Panc1 (cell line): ENCODE measurements at regions not wholly inside any gene's neighbourhood (a gene's known extent, or its start where the extent isn't known, plus 50 kb on each side); places are given as distances from the start of the nearest gene placed in this dataset.
A peak's percentile ranks its signal among the peaks of the same experiment; 100 is the strongest.

Source experiments
- ATAC-seq: fragments of 200-7000 bp; cut with Tn5 transposase; 2 replicates; pipeline ENCODE4 v1.9.1; 2020; ENCODE audit warnings: mild to moderate bottlenecking, moderate library complexity
- BruUV-seq: library from RNA; stranded (reverse); fragments of 400-500 nt; replicated peaks from 2 replicates; lab custom pipeline; 2021; lab: Mats Ljungman, UMichigan
- CTCF ChIA-PET: fragments of 300-600 bp; sonication (Branson Sonifier 250); formaldehyde crosslinking; loops from one replicate; lab custom pipeline; 2022; ENCODE audit warnings: antibody characterized with exemption; lab: Charles Lee
- POLR2A ChIA-PET: fragments of 300-600 bp; sonication (Branson Sonifier 250); formaldehyde crosslinking; loops from one replicate; lab custom pipeline; 2022; ENCODE audit warnings: antibody characterized with exemption; lab: Charles Lee
- DNase-seq: peaks from one replicate; pipeline ENCODE4 v3.0.0-alpha.2; 2010; ENCODE audit warnings: low read depth, low spot score
- H3K27ac ChIP-seq: 2 replicates; pipeline ENCODE4 v1.5.1; 2011; ENCODE audit warnings: mild to moderate bottlenecking, low read length, inconsistent platforms
- H3K27me3 ChIP-seq: fragments of 200-500 bp; sonication (Bioruptor generic); 2 replicates; pipeline ENCODE4 v1.6.0; 2014; ENCODE audit warnings: low read length, inconsistent platforms; ENCODE audit not compliant: control insufficient read depth, insufficient read depth
- H3K36me3 ChIP-seq: fragments of 200-500 bp; sonication (Bioruptor generic); 2 replicates; pipeline ENCODE4 v1.5.1; 2014; ENCODE audit warnings: inconsistent platforms, mild to moderate bottlenecking, low read length, moderate library complexity; ENCODE audit not compliant: control insufficient read depth, insufficient read depth
- H3K4me1 ChIP-seq: 2 replicates; pipeline ENCODE4 v1.5.1; 2011; ENCODE audit warnings: inconsistent platforms, mild to moderate bottlenecking, low read length, moderate library complexity; ENCODE audit not compliant: control insufficient read depth, insufficient read depth
- H3K4me3 ChIP-seq, 2 experiments: 2 replicates each; pipeline ENCODE4 v1.5.1; 2011 to 2012; ENCODE audit warnings: low read depth in 2 of 2, low read length in 2 of 2, mild to moderate bottlenecking in 2 of 2, inconsistent platforms in 1 of 2, moderate library complexity in 1 of 2
- H3K9me3 ChIP-seq: fragments of 200-500 bp; sonication (Bioruptor generic); 2 replicates; pipeline ENCODE4 v1.5.1; 2014; ENCODE audit warnings: low read depth, mild to moderate bottlenecking, inconsistent platforms, low read length, moderate library complexity; ENCODE audit not compliant: control insufficient read depth, insufficient read depth
- POLR2AphosphoS5 ChIP-seq: IDR thresholded peaks from 2 replicates; pipeline ENCODE4 v1.6.1; 2012; ENCODE audit warnings: mild to moderate bottlenecking, low read depth, low read length, moderate library complexity
- SIN3A ChIP-seq: IDR thresholded peaks from 2 replicates; pipeline ENCODE4 v1.6.1; 2012; ENCODE audit warnings: low read depth, mild to moderate bottlenecking, low read length, moderate library complexity, borderline replicate concordance; ENCODE audit not compliant: insufficient read depth
- TCF7L2 ChIP-seq: IDR thresholded peaks from 2 replicates; pipeline ENCODE4 v1.6.1; 2011; ENCODE audit warnings: mild to moderate bottlenecking, low read depth, low read length, inconsistent platforms
- in situ Hi-C: cut with HindIII; loops from 2 replicates; pipeline ENCODE4 v1.10.0; 2016; ENCODE audit warnings: low sequenced_read_pairs, low pct_unique_long_range_greater_than_20kb
- intact Hi-C: fragments of 100-400 bp; cut with micrococcal nuclease; formaldehyde crosslinking; loops from one replicate; pipeline ENCODE4 v1.10.0; 2022; ENCODE audit not compliant: unreplicated experiment
- TF ChIP-seq, protein P1 (sequence below): fragments of 450-650 bp; IDR thresholded peaks from 2 replicates; pipeline ENCODE4 v1.5.1; 2017; ENCODE audit warnings: mild to moderate bottlenecking
- TF ChIP-seq, protein P2 (sequence below), 2 experiments: IDR thresholded peaks; 2 replicates each; pipeline ENCODE4 v1.6.1; 2011 to 2012; ENCODE audit warnings: low read depth in 2 of 2, control low read depth in 1 of 2, low read length in 1 of 2, mild to moderate bottlenecking in 1 of 2, moderate library complexity in 1 of 2; ENCODE audit not compliant: insufficient read depth in 1 of 2

DNA sequence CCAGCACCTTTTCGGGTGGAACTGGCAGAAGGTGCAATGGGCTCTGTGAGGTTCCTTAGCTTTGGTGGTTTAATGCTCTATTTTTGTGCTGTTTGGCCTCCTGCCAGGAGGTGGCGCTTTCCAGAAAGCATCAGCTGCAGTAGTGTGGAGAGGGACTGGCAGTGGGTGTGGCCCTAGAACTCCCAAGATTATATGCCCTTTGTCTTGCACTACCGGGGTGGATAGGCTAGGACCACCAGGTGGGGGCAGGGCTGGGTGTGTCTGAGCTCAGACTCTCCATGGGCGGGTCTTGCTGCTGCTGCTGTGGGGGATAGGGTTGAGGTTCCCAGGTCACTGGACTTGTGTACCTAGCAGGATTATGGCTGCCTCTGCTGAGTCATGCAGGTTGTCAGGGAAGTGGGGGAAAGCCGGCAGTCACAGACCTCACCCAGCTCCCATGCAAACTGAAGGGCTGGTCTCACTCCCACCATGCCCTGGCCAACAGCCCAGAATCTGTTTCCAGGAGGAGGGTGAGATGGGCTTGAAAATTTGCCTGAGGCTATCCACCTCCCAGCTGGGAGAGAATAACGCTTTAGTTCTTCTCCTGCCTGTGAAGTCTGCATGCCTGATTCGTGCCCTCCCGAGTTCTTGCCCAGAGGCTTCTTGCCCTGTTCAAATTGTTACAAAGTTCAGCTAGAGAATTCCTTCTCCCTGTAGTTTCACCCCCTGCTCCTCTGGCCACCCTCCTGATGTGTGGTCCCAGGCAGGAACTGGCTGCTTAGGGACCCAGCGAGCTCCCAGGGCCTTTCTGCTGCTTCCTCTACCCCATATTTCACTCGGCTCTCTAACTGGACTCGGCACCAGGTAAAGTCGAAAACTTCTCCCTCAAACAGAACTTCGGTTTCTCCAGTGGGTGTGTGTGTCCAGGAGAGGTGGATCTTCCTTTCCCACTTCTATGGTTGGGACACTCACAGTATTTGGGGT is 76.5 kb upstream of the BTG3 start:
- H3K9me3 ChIP-seq = no peaks in the 10 kb centered on the region
- in situ Hi-C loops (no loop called here), intact Hi-C loops (no loop called here)
- TF ChIP-seq POLR2AphosphoS5 (no peak), SIN3A (no peak), TCF7L2 (peak; percentile 49; the same call in 1 of the 2 replicates)
- TF ChIP-seq, protein P1, sequence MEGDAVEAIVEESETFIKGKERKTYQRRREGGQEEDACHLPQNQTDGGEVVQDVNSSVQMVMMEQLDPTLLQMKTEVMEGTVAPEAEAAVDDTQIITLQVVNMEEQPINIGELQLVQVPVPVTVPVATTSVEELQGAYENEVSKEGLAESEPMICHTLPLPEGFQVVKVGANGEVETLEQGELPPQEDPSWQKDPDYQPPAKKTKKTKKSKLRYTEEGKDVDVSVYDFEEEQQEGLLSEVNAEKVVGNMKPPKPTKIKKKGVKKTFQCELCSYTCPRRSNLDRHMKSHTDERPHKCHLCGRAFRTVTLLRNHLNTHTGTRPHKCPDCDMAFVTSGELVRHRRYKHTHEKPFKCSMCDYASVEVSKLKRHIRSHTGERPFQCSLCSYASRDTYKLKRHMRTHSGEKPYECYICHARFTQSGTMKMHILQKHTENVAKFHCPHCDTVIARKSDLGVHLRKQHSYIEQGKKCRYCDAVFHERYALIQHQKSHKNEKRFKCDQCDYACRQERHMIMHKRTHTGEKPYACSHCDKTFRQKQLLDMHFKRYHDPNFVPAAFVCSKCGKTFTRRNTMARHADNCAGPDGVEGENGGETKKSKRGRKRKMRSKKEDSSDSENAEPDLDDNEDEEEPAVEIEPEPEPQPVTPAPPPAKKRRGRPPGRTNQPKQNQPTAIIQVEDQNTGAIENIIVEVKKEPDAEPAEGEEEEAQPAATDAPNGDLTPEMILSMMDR = peak; percentile 48
- TF ChIP-seq, protein P2, sequence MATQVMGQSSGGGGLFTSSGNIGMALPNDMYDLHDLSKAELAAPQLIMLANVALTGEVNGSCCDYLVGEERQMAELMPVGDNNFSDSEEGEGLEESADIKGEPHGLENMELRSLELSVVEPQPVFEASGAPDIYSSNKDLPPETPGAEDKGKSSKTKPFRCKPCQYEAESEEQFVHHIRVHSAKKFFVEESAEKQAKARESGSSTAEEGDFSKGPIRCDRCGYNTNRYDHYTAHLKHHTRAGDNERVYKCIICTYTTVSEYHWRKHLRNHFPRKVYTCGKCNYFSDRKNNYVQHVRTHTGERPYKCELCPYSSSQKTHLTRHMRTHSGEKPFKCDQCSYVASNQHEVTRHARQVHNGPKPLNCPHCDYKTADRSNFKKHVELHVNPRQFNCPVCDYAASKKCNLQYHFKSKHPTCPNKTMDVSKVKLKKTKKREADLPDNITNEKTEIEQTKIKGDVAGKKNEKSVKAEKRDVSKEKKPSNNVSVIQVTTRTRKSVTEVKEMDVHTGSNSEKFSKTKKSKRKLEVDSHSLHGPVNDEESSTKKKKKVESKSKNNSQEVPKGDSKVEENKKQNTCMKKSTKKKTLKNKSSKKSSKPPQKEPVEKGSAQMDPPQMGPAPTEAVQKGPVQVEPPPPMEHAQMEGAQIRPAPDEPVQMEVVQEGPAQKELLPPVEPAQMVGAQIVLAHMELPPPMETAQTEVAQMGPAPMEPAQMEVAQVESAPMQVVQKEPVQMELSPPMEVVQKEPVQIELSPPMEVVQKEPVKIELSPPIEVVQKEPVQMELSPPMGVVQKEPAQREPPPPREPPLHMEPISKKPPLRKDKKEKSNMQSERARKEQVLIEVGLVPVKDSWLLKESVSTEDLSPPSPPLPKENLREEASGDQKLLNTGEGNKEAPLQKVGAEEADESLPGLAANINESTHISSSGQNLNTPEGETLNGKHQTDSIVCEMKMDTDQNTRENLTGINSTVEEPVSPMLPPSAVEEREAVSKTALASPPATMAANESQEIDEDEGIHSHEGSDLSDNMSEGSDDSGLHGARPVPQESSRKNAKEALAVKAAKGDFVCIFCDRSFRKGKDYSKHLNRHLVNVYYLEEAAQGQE (IDR thresholded peaks at IDR 0.05; ENCODE audit: insufficient read depth in 1 of 2, low read depth in 2 of 2, low read length in 1 of 2) = no peak
- no peaks in the 10 kb centered on the region for H3K36me3 ChIP-seq
- peaks cover 12% of the 10 kb centered on the region for H3K4me1 ChIP-seq
- BruUV-seq = no TSS peak
- peak overlapping the region; percentile 71 for H3K27ac ChIP-seq
- ChIA-PET POLR2A (no interaction called here), CTCF (no interaction called here)
- H3K27me3 ChIP-seq = no peaks in the 10 kb centered on the region
- no peak for DNase-seq
- ATAC-seq = peak; percentile 88
- H3K4me3 ChIP-seq = peak overlapping the region in 1 of 2 experiments; percentile 32; a peak in 2 of 4 replicates

- Histone ChIP-seq H3K4me1 (no peaks in the 10 kb centered on the region), H3K36me3 (no peaks in the 10 kb centered on the region), H3K27me3 (no peaks in the 10 kb centered on the region), H3K4me3 (no peak overlapping the region), H3K27ac (no peak overlapping the region), H3K9me3 (no peaks in the 10 kb centered on the region)
- ChIA-PET POLR2A (no interaction called here), CTCF (no interaction called here)
- no peak for ATAC-seq
- BruUV-seq = no TSS peak
- in situ Hi-C loops = no loop called here
- no peak for TF ChIP-seq SIN3A
- TF ChIP-seq, protein P1 = no peak
- DNase-seq = no peak
- intact Hi-C loops = no loop called here
Observed at GRCh38 chr21:17682924-17683323, 70.2 kb upstream of the BTG3 start.
